Loucy (cell line): ENCODE measurements at regions not wholly inside any gene's neighbourhood (a gene's known extent, or its start where the extent isn't known, plus 50 kb on each side); places are given as distances from the start of the nearest gene placed in this dataset.

Experiments
- H2AFZ ChIP-seq: fragments of 200-600 bp; sonication (generic); 2 replicates; pipeline ENCODE4 v1.6.0; 2016; ENCODE audit warnings: antibody characterized with exemption, mild to moderate bottlenecking, low read length, moderate library complexity
- H3F3A ChIP-seq: fragments of 200-600 bp; 2 replicates; pipeline ENCODE4 v1.6.0; 2016; ENCODE audit warnings: antibody characterized with exemption, low read depth, mild to moderate bottlenecking
- H3K27me3 ChIP-seq: fragments of 200-600 bp; sonication (generic); 2 replicates; pipeline ENCODE4 v1.6.1; 2014; ENCODE audit warnings: low read length, mild to moderate bottlenecking; ENCODE audit not compliant: insufficient read depth, poor library complexity, severe bottlenecking
- H3K36me3 ChIP-seq: fragments of 200-600 bp; sonication (generic); 2 replicates; pipeline ENCODE4 v1.6.1; 2016; ENCODE audit warnings: low read length; ENCODE audit not compliant: insufficient read depth
- H3K4me1 ChIP-seq: fragments of 200-600 bp; sonication (generic); 2 replicates; pipeline ENCODE4 v1.5.1; 2014; ENCODE audit warnings: low read length, mild to moderate bottlenecking; ENCODE audit not compliant: insufficient read depth, poor library complexity, severe bottlenecking
- H3K4me2 ChIP-seq: fragments of 200-600 bp; sonication (generic); 2 replicates; pipeline ENCODE4 v1.6.0; 2014; ENCODE audit warnings: antibody characterized with exemption, low read length, low read depth, mild to moderate bottlenecking; ENCODE audit not compliant: poor library complexity, severe bottlenecking
- H3K4me3 ChIP-seq: fragments of 200-600 bp; sonication (generic); 2 replicates; pipeline ENCODE4 v1.5.1; 2014; ENCODE audit warnings: low read length, mild to moderate bottlenecking, mixed read lengths; ENCODE audit not compliant: poor library complexity, severe bottlenecking
- H3K79me2 ChIP-seq: fragments of 200-600 bp; sonication (generic); 2 replicates; pipeline ENCODE4 v1.6.1; 2014; ENCODE audit warnings: low read length; ENCODE audit not compliant: insufficient read depth
- H3K9ac ChIP-seq: fragments of 200-600 bp; sonication (generic); 2 replicates; pipeline ENCODE4 v1.6.0; 2014; ENCODE audit warnings: mild to moderate bottlenecking, low read depth, low read length, moderate library complexity; ENCODE audit not compliant: poor library complexity, severe bottlenecking
- H3K9me2 ChIP-seq: fragments of 200-600 bp; sonication (generic); replicated peaks from 2 replicates; pipeline ENCODE4 v1.6.1; 2016; ENCODE audit warnings: low read depth, low read length, mixed read lengths
- H3K9me3 ChIP-seq: fragments of 200-600 bp; sonication (generic); 2 replicates; pipeline ENCODE4 v1.6.1; 2014; ENCODE audit warnings: mild to moderate bottlenecking, antibody characterized with exemption, low read length, low read depth; ENCODE audit not compliant: insufficient read depth
- H4K20me1 ChIP-seq: fragments of 200-600 bp; sonication (generic); 2 replicates; pipeline ENCODE4 v1.6.0; 2014; ENCODE audit warnings: antibody characterized with exemption, low read length, mild to moderate bottlenecking; ENCODE audit not compliant: insufficient read depth, poor library complexity, severe bottlenecking
- CTCF ChIP-seq: fragments of 200-600 bp; sonication (generic); conservative IDR thresholded peaks from 2 replicates; pipeline ENCODE4 v1.5.1; 2014; ENCODE audit warnings: mild to moderate bottlenecking, antibody characterized with exemption, low read length
- EZH2phosphoT487 ChIP-seq: fragments of 200-600 bp; IDR thresholded peaks from 2 replicates; pipeline ENCODE4 v1.6.1; 2018; ENCODE audit warnings: antibody characterized with exemption, mild to moderate bottlenecking, moderate library complexity, borderline replicate concordance

GRCh38 chr16:86089991-86090390, 191.0 kb downstream of the IRF8 start:
- Histone ChIP-seq H3K4me3 (no peak overlapping the region), H3K4me2 (no peak overlapping the region), H3K9me2 (no peaks in the 10 kb centered on the region), H3K4me1 (no peaks in the 10 kb centered on the region), H3K79me2 (no peaks in the 10 kb centered on the region), H3K9me3 (no peaks in the 10 kb centered on the region), H3K27me3 (no peaks in the 10 kb centered on the region), H2AFZ (no peak overlapping the region), H4K20me1 (no peaks in the 10 kb centered on the region), H3K9ac (no peak overlapping the region), H3K36me3 (no peaks in the 10 kb centered on the region), H3F3A (no peaks in the 10 kb centered on the region)
- TF ChIP-seq EZH2phosphoT487 (no peak), CTCF (no peak)

DNA sequence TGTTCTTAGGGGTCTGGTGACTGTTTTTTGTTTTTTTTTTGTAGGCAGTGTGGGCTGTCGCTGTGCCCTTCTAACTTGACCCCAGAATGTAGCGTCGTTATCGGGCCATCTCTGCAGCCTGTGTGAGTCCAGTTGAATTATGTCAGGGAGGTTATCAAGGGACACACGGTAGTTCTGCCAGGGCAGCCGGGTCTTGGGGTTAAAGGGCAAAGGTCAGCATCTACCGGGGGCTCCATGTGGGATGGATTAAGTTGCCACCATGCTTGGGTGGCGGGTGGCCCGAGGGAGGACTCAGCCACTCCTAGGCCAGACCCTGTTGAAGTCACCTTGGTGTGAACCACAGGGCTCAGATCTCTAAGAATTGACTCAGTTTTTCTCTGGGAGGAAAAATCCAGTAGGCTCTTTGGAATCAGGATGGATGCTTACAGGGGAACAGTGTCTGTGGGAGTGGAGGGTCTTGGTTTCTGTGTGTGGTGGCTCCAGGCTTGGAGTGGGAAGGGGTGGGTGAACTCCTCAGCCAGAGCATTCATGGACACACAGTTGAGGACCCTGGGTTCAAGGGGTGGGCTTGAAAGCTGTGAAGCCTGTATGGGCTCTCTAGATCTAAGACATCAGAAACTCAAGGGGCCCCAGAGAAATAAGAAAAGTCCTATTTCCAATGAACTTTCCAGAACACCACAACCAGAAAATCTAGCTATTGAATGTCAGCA, 191.7 kb downstream of the IRF8 start:
- H3K9me2 ChIP-seq: no peaks in the 10 kb centered on the region
- no peak overlapping the region for H2AFZ ChIP-seq
- no peaks in the 10 kb centered on the region for H4K20me1 ChIP-seq
- H3K9ac ChIP-seq: no peak overlapping the region
- H3K27me3 ChIP-seq: no peaks in the 10 kb centered on the region
- no peak overlapping the region for H3K4me3 ChIP-seq
- H3K4me2 ChIP-seq: no peak overlapping the region
- no peaks in the 10 kb centered on the region for H3K36me3 ChIP-seq
- no peak for TF ChIP-seq EZH2phosphoT487
- no peak for TF ChIP-seq CTCF
- H3K9me3 ChIP-seq: no peaks in the 10 kb centered on the region
- no peaks in the 10 kb centered on the region for H3K4me1 ChIP-seq
- no peaks in the 10 kb centered on the region for H3K79me2 ChIP-seq
- no peaks in the 10 kb centered on the region for H3F3A ChIP-seq

GRCh38 chr16:86091976-86092375, 193.0 kb downstream of the IRF8 start:
- Histone ChIP-seq H2AFZ (no peak overlapping the region), H4K20me1 (no peaks in the 10 kb centered on the region), H3K79me2 (no peaks in the 10 kb centered on the region), H3K4me1 (no peaks in the 10 kb centered on the region), H3K9me2 (no peaks in the 10 kb centered on the region), H3K36me3 (no peaks in the 10 kb centered on the region), H3K4me3 (no peak overlapping the region), H3K9ac (no peak overlapping the region), H3K9me3 (no peaks in the 10 kb centered on the region), H3K4me2 (no peak overlapping the region), H3F3A (no peaks in the 10 kb centered on the region), H3K27me3 (no peaks in the 10 kb centered on the region)
- no peak for TF ChIP-seq EZH2phosphoT487
- TF ChIP-seq CTCF: no peak
